Endothelial cell of umbilical vein (primary cell): ENCODE measurements at regions not wholly inside any gene's neighbourhood (a gene's known extent, or its start where the extent isn't known, plus 50 kb on each side); places are given as distances from the start of the nearest gene placed in this dataset.

ENCODE experiments used
- EZH2 ChIP-seq: IDR thresholded peaks from 2 replicates; pipeline ENCODE4 v1.6.1; 2012; ENCODE audit warnings: borderline replicate concordance, low read depth, mild to moderate bottlenecking, moderate library complexity, low read length, inconsistent platforms; ENCODE audit not compliant: severe bottlenecking
- FOS ChIP-seq: IDR thresholded peaks from 2 replicates; pipeline ENCODE4 v1.6.1; 2011; ENCODE audit warnings: mild to moderate bottlenecking, low read length, moderate library complexity, borderline replicate concordance; ENCODE audit not compliant: insufficient read depth
- GATA2 ChIP-seq: IDR thresholded peaks from 2 replicates; pipeline ENCODE4 v1.7.0; 2011; ENCODE audit warnings: low read depth, mild to moderate bottlenecking, moderate library complexity, mixed read lengths, low read length; ENCODE audit not compliant: insufficient read length, insufficient read depth
- JUN ChIP-seq: IDR thresholded peaks from 2 replicates; pipeline ENCODE4 v1.6.1; 2011; ENCODE audit warnings: borderline replicate concordance, low read depth; ENCODE audit not compliant: insufficient read length, insufficient read depth
- MYC ChIP-seq: IDR thresholded peaks from one replicate; pipeline ENCODE4 v1.6.1; 2011; ENCODE audit warnings: mild to moderate bottlenecking, low read depth, low read length
- POLR2A ChIP-seq: IDR thresholded peaks from 2 replicates; pipeline ENCODE4 v1.6.1; 2012; ENCODE audit warnings: low read depth, mild to moderate bottlenecking, control low read depth, low read length
- POLR2AphosphoS5 ChIP-seq: IDR thresholded peaks from 2 replicates; pipeline ENCODE4 v1.6.1; 2012; ENCODE audit warnings: low read depth, mild to moderate bottlenecking, control low read depth, low read length, moderate library complexity; ENCODE audit not compliant: insufficient read depth
- TF ChIP-seq, protein P1 (sequence below), 2 donors: IDR thresholded peaks; 1 replicate in 1 of 2; 2 replicates in 1 of 2; pipeline ENCODE4 v1.5.1; 2011; ENCODE audit warnings: low read length in 2 of 2, mild to moderate bottlenecking in 2 of 2, moderate library complexity in 2 of 2, control low read depth in 1 of 2, inconsistent platforms in 1 of 2, low read depth in 1 of 2; ENCODE audit not compliant: insufficient read depth in 1 of 2; ENCODE audit errors: extremely low read depth in 1 of 2
- TF ChIP-seq, protein P2 (sequence below): IDR thresholded peaks from 2 replicates; pipeline ENCODE4 v1.6.1; 2011; ENCODE audit not compliant: insufficient read depth, insufficient read length

DNA sequence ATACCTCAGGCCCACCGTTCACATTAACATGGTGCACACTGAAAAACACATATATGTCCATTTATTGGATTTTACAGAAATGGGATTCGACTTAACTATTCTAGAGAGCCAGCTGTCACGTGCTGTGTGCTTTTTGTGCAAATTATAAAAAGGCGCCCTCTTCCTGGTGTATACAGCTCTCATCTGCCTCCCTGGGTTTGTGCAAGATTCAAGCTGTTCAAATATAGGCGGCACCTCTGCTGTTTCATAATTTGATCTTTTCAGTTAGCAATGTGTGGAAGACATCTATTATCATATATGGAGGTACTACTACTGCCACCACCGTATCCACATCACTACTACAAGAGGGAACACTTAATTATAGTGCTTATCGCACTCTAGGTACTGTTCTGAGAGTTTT is 187.6 kb downstream of the EBLN2 start:
- TF ChIP-seq, protein P1, sequence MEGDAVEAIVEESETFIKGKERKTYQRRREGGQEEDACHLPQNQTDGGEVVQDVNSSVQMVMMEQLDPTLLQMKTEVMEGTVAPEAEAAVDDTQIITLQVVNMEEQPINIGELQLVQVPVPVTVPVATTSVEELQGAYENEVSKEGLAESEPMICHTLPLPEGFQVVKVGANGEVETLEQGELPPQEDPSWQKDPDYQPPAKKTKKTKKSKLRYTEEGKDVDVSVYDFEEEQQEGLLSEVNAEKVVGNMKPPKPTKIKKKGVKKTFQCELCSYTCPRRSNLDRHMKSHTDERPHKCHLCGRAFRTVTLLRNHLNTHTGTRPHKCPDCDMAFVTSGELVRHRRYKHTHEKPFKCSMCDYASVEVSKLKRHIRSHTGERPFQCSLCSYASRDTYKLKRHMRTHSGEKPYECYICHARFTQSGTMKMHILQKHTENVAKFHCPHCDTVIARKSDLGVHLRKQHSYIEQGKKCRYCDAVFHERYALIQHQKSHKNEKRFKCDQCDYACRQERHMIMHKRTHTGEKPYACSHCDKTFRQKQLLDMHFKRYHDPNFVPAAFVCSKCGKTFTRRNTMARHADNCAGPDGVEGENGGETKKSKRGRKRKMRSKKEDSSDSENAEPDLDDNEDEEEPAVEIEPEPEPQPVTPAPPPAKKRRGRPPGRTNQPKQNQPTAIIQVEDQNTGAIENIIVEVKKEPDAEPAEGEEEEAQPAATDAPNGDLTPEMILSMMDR (IDR thresholded peaks at IDR 0.05; ENCODE audit: extremely low read depth in 1 of 2, insufficient read depth in 1 of 2, low read depth in 1 of 2, low read length in 2 of 2): no peak
- TF ChIP-seq EZH2 (no peak), POLR2A (no peak), POLR2AphosphoS5 (no peak), JUN (no peak), MYC (no peak), GATA2 (no peak), FOS (no peak)
- TF ChIP-seq, protein P2, sequence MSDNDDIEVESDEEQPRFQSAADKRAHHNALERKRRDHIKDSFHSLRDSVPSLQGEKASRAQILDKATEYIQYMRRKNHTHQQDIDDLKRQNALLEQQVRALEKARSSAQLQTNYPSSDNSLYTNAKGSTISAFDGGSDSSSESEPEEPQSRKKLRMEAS: no peak
